ENCODE measurements at regions not wholly inside any gene's neighbourhood (a gene's known extent, or its start where the extent isn't known, plus 50 kb on each side); places are given as distances from the start of the nearest gene placed in this dataset.

DNA sequence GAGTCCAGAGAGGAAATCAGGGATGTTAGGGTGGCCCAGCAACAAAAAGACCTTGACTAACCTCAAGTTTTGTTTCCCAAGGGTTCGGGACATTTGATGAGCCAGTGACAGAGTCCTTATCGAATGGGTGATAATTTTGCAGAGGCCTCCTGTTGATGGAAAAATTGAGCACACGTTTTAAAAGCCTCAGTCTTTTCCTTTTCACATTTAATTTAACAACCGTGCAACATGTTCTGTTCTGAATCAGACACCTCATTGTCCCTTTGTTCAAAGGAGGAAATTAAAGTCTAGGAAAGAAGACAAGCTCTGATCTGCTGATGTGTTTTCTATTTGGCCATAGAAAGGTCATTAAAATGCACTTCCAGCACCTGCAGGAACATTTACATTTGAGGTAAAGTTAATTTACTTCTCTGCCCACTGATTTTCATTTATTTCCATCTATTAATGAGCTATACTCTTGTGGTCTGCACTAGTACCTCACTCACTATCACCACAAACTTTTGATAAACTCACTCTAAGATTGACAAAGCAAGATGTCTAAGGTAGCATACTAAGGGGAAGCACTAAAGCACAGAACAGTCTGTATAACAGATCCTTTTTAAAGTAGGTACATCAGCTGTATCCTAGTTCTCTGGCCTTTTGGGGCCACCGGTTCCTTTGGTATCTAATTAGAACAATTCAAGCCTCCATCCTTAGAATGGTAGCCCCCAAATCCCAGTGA is 147.0 kb downstream of the RPAP3 start:
- TF ChIP-seq EZH2 (IDR thresholded peaks at IDR 0.05; ENCODE audit: insufficient read depth, poor library complexity, severe bottlenecking) (no peak), EZH2phosphoT487 (IDR thresholded peaks at IDR 0.05; ENCODE audit: insufficient read depth, low read depth) (no peak)
